Chondrocyte (in vitro differentiated cells): ENCODE measurements at regions not wholly inside any gene's neighbourhood (a gene's known extent, or its start where the extent isn't known, plus 50 kb on each side); places are given as distances from the start of the nearest gene placed in this dataset.
A peak's percentile ranks its signal among the peaks of the same experiment; 100 is the strongest.

Experiments used
- DNase-seq: peaks from one replicate; pipeline ENCODE4 v3.0.0; 2021; ENCODE audit warnings: mixed read lengths, low spot score
- H3K27ac Mint-ChIP-seq: one replicate; pipeline ENCODE4 v1.8.0; 2021; ENCODE audit warnings: mild to moderate bottlenecking, moderate library complexity, mixed read lengths; ENCODE audit not compliant: unreplicated experiment
- H3K27me3 Mint-ChIP-seq: 2 replicates; pipeline ENCODE4 v1.8.0; 2021; ENCODE audit warnings: low read depth, mixed read lengths
- H3K36me3 Mint-ChIP-seq: 2 replicates; pipeline ENCODE4 v1.8.0; 2021; ENCODE audit warnings: low read depth, mixed read lengths
- H3K4me1 Mint-ChIP-seq: 2 replicates; pipeline ENCODE4 v1.8.0; 2021; ENCODE audit warnings: low read depth, mild to moderate bottlenecking, mixed read lengths
- H3K4me3 Mint-ChIP-seq: one replicate; pipeline ENCODE4 v1.8.0; 2021; ENCODE audit warnings: mild to moderate bottlenecking, moderate library complexity, mixed read lengths; ENCODE audit not compliant: unreplicated experiment
- H3K9me3 Mint-ChIP-seq: 2 replicates; pipeline ENCODE4 v1.8.0; 2021; ENCODE audit warnings: low read depth, mixed read lengths
- CTCF ChIP-seq: fragments of 200-600 bp; sonication (generic); IDR thresholded peaks from 2 replicates; pipeline ENCODE4 v1.5.0; 2021; ENCODE audit warnings: antibody characterized with exemption, mild to moderate bottlenecking, moderate library complexity

GRCh38 chr4:141410839-141411238, 190.1 kb downstream of the ZNF330 start:
- Mint-ChIP-seq H3K4me1 (peaks cover 25% of the 10 kb centered on the region), H3K27ac (peak overlapping the region; percentile 34), H3K9me3 (no peaks in the 10 kb centered on the region), H3K36me3 (no peaks in the 10 kb centered on the region), H3K4me3 (no peak overlapping the region), H3K27me3 (no peaks in the 10 kb centered on the region)
- TF ChIP-seq CTCF, result no peak
- no peak for DNase-seq

DNA sequence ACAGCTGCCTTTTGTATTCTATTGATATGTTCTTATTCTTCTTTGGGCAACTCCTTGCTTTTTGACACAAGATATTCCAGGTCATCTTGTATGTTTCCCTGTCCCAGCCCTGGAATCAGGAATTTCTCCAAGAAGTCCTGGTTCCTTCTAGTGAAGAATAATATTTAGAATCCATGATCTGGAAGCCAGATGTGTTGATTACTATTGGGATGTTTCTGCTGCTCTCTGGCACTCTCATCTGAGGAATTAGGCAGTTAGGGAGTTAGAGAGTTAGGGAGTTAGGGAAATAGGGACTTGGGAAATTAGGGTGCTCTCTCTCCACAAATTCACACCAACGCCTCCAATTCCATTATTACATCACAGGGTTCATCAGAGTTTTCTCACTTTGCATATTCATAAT, 191.2 kb downstream of the ZNF330 start:
- no peaks in the 10 kb centered on the region for H3K9me3 Mint-ChIP-seq
- no peaks in the 10 kb centered on the region for H3K27me3 Mint-ChIP-seq
- no peak overlapping the region for H3K27ac Mint-ChIP-seq
- H3K36me3 Mint-ChIP-seq, result no peaks in the 10 kb centered on the region
- H3K4me3 Mint-ChIP-seq, result no peak overlapping the region
- no peak for TF ChIP-seq CTCF
- peaks cover 16% of the 10 kb centered on the region for H3K4me1 Mint-ChIP-seq
- no peak for DNase-seq

GRCh38 chr4:141413366-141413765, 192.7 kb downstream of the ZNF330 start:
- H3K4me1 Mint-ChIP-seq, result peaks cover 18% of the 10 kb centered on the region
- no peak overlapping the region for H3K27ac Mint-ChIP-seq

DNA sequence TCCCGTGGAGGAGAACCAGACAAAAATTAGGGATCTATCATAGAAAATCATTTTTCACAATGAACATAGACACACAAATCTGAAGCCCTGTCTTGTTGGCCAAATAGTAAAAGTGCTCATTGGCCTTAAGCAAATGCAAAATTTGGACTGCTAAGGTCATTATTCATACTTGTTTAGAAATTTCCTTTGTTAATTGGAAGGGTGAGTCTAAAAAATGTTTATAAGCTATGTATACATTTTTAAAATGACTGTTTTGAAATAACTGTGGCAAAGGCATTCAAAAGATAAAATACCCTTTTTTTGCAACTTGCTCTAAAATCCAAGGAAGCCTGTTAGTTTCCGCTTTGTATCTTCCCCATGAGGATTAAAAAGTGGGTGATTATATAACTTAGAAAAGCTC, 195.0 kb downstream of the ZNF330 start:
- Mint-ChIP-seq H3K4me3 (no peak overlapping the region), H3K27ac (no peak overlapping the region), H3K4me1 (peaks cover 13% of the 10 kb centered on the region), H3K27me3 (peaks cover 3% of the 10 kb centered on the region), H3K9me3 (no peaks in the 10 kb centered on the region), H3K36me3 (no peaks in the 10 kb centered on the region)
- no peak for TF ChIP-seq CTCF
- no peak for DNase-seq

More at GRCh38 chr4:141413366-141413765, 192.7 kb downstream of the ZNF330 start:
- no peak for DNase-seq
- Mint-ChIP-seq H3K9me3 (no peaks in the 10 kb centered on the region), H3K27me3 (no peaks in the 10 kb centered on the region), H3K4me3 (no peak overlapping the region), H3K36me3 (no peaks in the 10 kb centered on the region)
- no peak for TF ChIP-seq CTCF

DNA sequence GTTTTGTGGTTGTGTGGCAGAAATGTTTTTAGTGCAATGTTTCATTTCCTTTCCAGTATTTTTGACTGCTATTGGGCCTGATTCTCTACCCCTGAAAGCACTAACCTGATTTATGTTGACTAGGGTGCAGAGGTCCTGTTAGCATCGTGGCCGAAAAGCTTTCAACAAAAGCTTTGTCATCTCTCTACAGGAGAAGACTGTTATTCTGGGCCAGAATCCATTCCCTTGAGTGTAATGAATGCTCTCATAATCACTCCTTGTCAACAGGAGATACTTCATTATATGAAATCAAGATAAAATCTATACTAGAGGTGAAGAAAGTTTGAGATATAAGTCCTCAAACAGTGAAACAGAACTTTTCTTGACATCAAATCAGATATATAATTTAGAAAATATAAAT, 195.5 kb downstream of the ZNF330 start:
- Mint-ChIP-seq H3K4me3 (no peak overlapping the region), H3K4me1 (peaks cover 7% of the 10 kb centered on the region)
- no peak for DNase-seq

More for the DNA sequence above, 195.5 kb downstream of the ZNF330 start:
- Mint-ChIP-seq H3K27ac (no peak overlapping the region), H3K9me3 (peaks cover 3% of the 10 kb centered on the region), H3K27me3 (peaks cover 5% of the 10 kb centered on the region), H3K36me3 (peaks cover 3% of the 10 kb centered on the region)
- TF ChIP-seq CTCF, result no peak
